Duodenal mucosa (tissue), 2 donors: ENCODE measurements at regions not wholly inside any gene's neighbourhood (a gene's known extent, or its start where the extent isn't known, plus 50 kb on each side); places are given as distances from the start of the nearest gene placed in this dataset.

Source experiments
- H3K27ac ChIP-seq: one replicate; pipeline ENCODE4 v1.7.0; 2013; ENCODE audit warnings: low read depth, low read length
- H3K27me3 ChIP-seq, 2 donors: one replicate each; pipeline ENCODE4 v1.7.0; 2013; ENCODE audit warnings: low read length in 2 of 2, control low read depth in 1 of 2; ENCODE audit not compliant: insufficient read depth in 2 of 2, control insufficient read depth in 1 of 2
- H3K36me3 ChIP-seq, 2 donors: one replicate each; pipeline ENCODE4 v1.7.0; 2013; ENCODE audit warnings: low read length in 2 of 2, control low read depth in 1 of 2; ENCODE audit not compliant: insufficient read depth in 2 of 2, control insufficient read depth in 1 of 2
- H3K4me1 ChIP-seq, 2 donors: one replicate each; pipeline ENCODE4 v1.7.0; 2013; ENCODE audit warnings: low read length in 2 of 2, control low read depth in 1 of 2; ENCODE audit not compliant: insufficient read depth in 2 of 2, control insufficient read depth in 1 of 2
- H3K4me3 ChIP-seq, 2 donors: one replicate each; pipeline ENCODE4 v1.7.0; 2013; ENCODE audit warnings: low read length in 2 of 2, low read depth in 1 of 2
- H3K9ac ChIP-seq, 2 donors: one replicate each; pipeline ENCODE4 v1.7.0; 2013; ENCODE audit warnings: low read length in 2 of 2, low read depth in 1 of 2
- H3K9me3 ChIP-seq, 2 donors: one replicate each; pipeline ENCODE4 v1.7.0; 2013; ENCODE audit warnings: low read length in 2 of 2, control low read depth in 1 of 2; ENCODE audit not compliant: control insufficient read depth in 1 of 2

- H3K9me3 ChIP-seq, result peaks cover 0 to 17% of the 10 kb centered on the region in 2 donors
- H3K9ac ChIP-seq, result no peak overlapping the region
- no peak overlapping the region for H3K27ac ChIP-seq
- H3K4me1 ChIP-seq, result no peaks in the 10 kb centered on the region
- no peak overlapping the region for H3K4me3 ChIP-seq
- H3K36me3 ChIP-seq, result no peaks in the 10 kb centered on the region
- no peaks in the 10 kb centered on the region for H3K27me3 ChIP-seq
These were observed 793.5 kb upstream of the SOX11 start for GRCh38 chr2:4898706-4899105.

- H3K4me1 ChIP-seq, result no peaks in the 10 kb centered on the region
- H3K27me3 ChIP-seq, result no peaks in the 10 kb centered on the region
- peaks cover 0 to 23% of the 10 kb centered on the region in 2 donors for H3K9me3 ChIP-seq
- H3K4me3 ChIP-seq, result no peak overlapping the region
- H3K36me3 ChIP-seq, result no peaks in the 10 kb centered on the region
- H3K9ac ChIP-seq, result no peak overlapping the region
- H3K27ac ChIP-seq, result no peak overlapping the region
These were observed 791.9 kb upstream of the SOX11 start for GRCh38 chr2:4900242-4900641.

- Histone ChIP-seq H3K36me3 (no peaks in the 10 kb centered on the region), H3K27me3 (no peaks in the 10 kb centered on the region), H3K4me1 (no peaks in the 10 kb centered on the region), H3K27ac (no peak overlapping the region), H3K4me3 (no peak overlapping the region), H3K9ac (no peak overlapping the region), H3K9me3 (peaks cover 0 to 23% of the 10 kb centered on the region in 2 donors)
These were observed 791.1 kb upstream of the SOX11 start for GRCh38 chr2:4900861-4901770.

GRCh38 chr2:4903656-4904348 lies 788.4 kb upstream of the SOX11 start:
- Histone ChIP-seq H3K27me3 (no peaks in the 10 kb centered on the region), H3K4me3 (no peak overlapping the region), H3K4me1 (no peaks in the 10 kb centered on the region), H3K27ac (no peak overlapping the region), H3K9ac (no peak overlapping the region), H3K9me3 (peaks cover 0 to 28% of the 10 kb centered on the region in 2 donors), H3K36me3 (no peaks in the 10 kb centered on the region)

- Histone ChIP-seq H3K36me3 (no peaks in the 10 kb centered on the region), H3K4me1 (no peaks in the 10 kb centered on the region), H3K27me3 (no peaks in the 10 kb centered on the region), H3K9me3 (peaks cover 0 to 17% of the 10 kb centered on the region in 2 donors), H3K27ac (no peak overlapping the region), H3K4me3 (no peak overlapping the region), H3K9ac (no peak overlapping the region)
These were observed 783.7 kb upstream of the SOX11 start for GRCh38 chr2:4908461-4908860.

- no peak overlapping the region for H3K9ac ChIP-seq
- no peak overlapping the region for H3K4me3 ChIP-seq
- H3K27me3 ChIP-seq, result no peaks in the 10 kb centered on the region
- H3K9me3 ChIP-seq, result peaks cover 0 to 10% of the 10 kb centered on the region in 2 donors
- H3K4me1 ChIP-seq, result no peaks in the 10 kb centered on the region
- H3K27ac ChIP-seq, result no peak overlapping the region
- H3K36me3 ChIP-seq, result no peaks in the 10 kb centered on the region
These were observed 782.7 kb upstream of the SOX11 start for GRCh38 chr2:4909346-4910009.

- Histone ChIP-seq H3K9me3 (peaks cover 0 to 5% of the 10 kb centered on the region in 2 donors), H3K4me3 (no peak overlapping the region), H3K4me1 (no peaks in the 10 kb centered on the region), H3K27ac (no peak overlapping the region), H3K9ac (no peak overlapping the region), H3K36me3 (no peaks in the 10 kb centered on the region), H3K27me3 (no peaks in the 10 kb centered on the region)
These were observed 778.1 kb upstream of the SOX11 start for GRCh38 chr2:4914036-4914435.

- Histone ChIP-seq H3K36me3 (no peaks in the 10 kb centered on the region), H3K9ac (no peak overlapping the region), H3K4me1 (no peaks in the 10 kb centered on the region), H3K9me3 (peaks cover 0 to 5% of the 10 kb centered on the region in 2 donors), H3K4me3 (no peak overlapping the region), H3K27ac (no peak overlapping the region), H3K27me3 (no peaks in the 10 kb centered on the region)
These were observed 777.6 kb upstream of the SOX11 start for GRCh38 chr2:4914551-4914950.

- Histone ChIP-seq H3K27me3 (no peaks in the 10 kb centered on the region), H3K4me1 (no peaks in the 10 kb centered on the region), H3K4me3 (no peak overlapping the region), H3K9me3 (peaks cover 0 to 5% of the 10 kb centered on the region in 2 donors), H3K9ac (no peak overlapping the region), H3K36me3 (no peaks in the 10 kb centered on the region), H3K27ac (no peak overlapping the region)
These were observed 776.8 kb upstream of the SOX11 start for GRCh38 chr2:4915357-4915756.

- Histone ChIP-seq H3K36me3 (no peaks in the 10 kb centered on the region), H3K27me3 (no peaks in the 10 kb centered on the region), H3K27ac (no peak overlapping the region), H3K4me3 (no peak overlapping the region), H3K9me3 (peaks cover 0 to 5% of the 10 kb centered on the region in 2 donors), H3K4me1 (no peaks in the 10 kb centered on the region), H3K9ac (no peak overlapping the region)
These were observed 776.1 kb upstream of the SOX11 start for GRCh38 chr2:4916094-4916493.
